ENCODE measurements at regions not wholly inside any gene's neighbourhood (a gene's known extent, or its start where the extent isn't known, plus 50 kb on each side); places are given as distances from the start of the nearest gene placed in this dataset.
A peak's percentile ranks its signal among the peaks of the same experiment; 100 is the strongest.
"Not testable (repeated sequence)": the region's sequence is repeated elsewhere in the genome, so short reads cannot be mapped to it uniquely, and the experiment has no call there.

- peak; percentile 51 for DNase-seq
- in situ Hi-C loops (cut with HindIII; ENCODE audit: low pct_ligation_motif_present, low pct_unique_long_range_greater_than_20kb, low sequenced_read_pairs) = no loop called here
These were observed 195.3 kb downstream of the MOXD1 start for GRCh38 chr6:132205946-132206345.

GRCh38 chr6:132204591-132204990 is 196.7 kb downstream of the MOXD1 start:
- DNase-seq = no peak
- in situ Hi-C loops (cut with HindIII; ENCODE audit: low pct_ligation_motif_present, low pct_unique_long_range_greater_than_20kb, low sequenced_read_pairs) = no loop called here

- no peak for DNase-seq
- in situ Hi-C loops (cut with HindIII; ENCODE audit: low pct_ligation_motif_present, low pct_unique_long_range_greater_than_20kb, low sequenced_read_pairs) = no loop called here
These were observed 198.7 kb downstream of the MOXD1 start for GRCh38 chr6:132202574-132202973.

- in situ Hi-C loops (cut with HindIII; ENCODE audit: low pct_ligation_motif_present, low pct_unique_long_range_greater_than_20kb, low sequenced_read_pairs) = no loop called here
- DNase-seq = no peak
These were observed 201.9 kb downstream of the MOXD1 start for GRCh38 chr6:132199343-132199742.

GRCh38 chr6:132198896-132199295 is 202.4 kb downstream of the MOXD1 start:
- in situ Hi-C loops (cut with HindIII; ENCODE audit: low pct_ligation_motif_present, low pct_unique_long_range_greater_than_20kb, low sequenced_read_pairs) = no loop called here
- DNase-seq = no peak

DNA sequence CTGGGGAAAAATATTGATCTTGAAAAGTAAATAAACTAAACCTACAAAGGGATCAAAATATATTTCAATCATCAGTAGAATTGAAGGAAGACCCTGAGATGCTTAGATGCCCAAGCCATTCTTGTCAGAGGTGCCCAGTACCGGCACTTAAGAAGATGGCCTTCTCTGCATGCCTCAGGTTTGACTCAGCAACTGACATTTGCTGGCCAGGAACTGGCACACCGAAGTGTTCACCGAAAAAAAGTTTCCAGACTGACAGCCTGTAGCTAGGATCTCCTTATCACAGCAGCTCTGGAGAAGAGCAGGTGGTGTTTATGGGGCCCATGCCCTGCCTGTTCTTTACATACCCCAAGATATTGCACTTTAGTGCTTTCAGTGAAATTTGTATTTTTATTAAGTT is 203.2 kb downstream of the MOXD1 start:
- in situ Hi-C loops (cut with HindIII; ENCODE audit: low pct_ligation_motif_present, low pct_unique_long_range_greater_than_20kb, low sequenced_read_pairs) = no loop called here
- DNase-seq = peak; percentile 31

DNA sequence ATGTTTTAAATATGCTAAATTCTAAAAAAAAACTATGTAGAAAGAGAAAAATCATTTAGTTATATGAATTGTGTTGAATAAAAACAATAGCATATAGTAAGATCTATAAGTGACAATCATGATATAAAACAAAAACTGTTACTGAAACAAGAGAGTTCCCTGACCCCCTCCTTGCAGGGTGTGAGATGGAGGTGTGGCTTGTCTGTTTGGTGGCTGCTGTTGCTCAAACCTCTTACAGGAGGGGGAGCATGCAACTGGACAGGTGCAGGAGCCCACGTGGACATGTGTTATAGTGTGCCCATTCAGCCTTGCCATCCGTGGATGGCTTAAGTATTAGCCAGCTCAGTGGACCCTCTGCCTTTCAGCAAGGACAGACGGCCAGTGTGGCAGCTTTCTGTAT is 206.7 kb downstream of the MOXD1 start:
- in situ Hi-C loops (cut with HindIII; ENCODE audit: low pct_ligation_motif_present, low pct_unique_long_range_greater_than_20kb, low sequenced_read_pairs) = no loop called here
- DNase-seq = no peak

DNA sequence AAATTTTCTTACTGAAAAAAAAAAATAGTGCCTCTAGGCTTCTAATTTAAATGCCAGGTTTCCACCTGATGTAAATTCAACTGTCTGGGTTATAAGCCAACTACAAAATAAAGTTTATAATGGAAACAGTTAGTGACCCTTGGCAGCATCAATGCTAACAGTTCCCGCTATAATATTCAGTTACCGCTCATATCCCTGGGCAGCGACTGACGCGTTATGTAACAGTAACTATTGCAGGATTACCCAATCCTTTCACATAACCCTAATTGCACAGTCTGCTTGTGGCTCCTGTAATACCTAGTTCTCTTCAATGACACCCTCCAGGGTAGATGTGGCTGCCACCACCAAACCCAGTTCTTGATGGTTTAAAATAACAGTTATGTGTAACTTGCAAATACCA is 208.6 kb downstream of the MOXD1 start:
- no peak for DNase-seq
- in situ Hi-C loops (cut with HindIII; ENCODE audit: low pct_ligation_motif_present, low pct_unique_long_range_greater_than_20kb, low sequenced_read_pairs) = no loop called here

DNA sequence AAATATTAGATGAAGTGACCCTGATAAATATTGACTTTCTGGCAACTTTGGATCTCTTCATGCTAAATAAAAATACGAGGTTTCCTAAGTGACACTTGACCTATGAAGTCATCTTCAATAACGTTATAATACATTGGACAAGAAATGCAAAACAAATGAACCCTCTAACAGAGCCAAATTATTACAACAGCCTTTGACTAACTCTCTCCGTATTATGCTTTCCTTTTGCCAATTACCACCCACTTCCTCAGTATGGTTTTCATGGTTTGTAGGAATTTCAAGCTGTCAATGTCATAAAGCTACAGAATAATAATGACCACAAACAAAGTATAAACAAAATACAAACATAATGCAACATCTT is 210.5 kb downstream of the MOXD1 start:
- no peak for DNase-seq

DNA sequence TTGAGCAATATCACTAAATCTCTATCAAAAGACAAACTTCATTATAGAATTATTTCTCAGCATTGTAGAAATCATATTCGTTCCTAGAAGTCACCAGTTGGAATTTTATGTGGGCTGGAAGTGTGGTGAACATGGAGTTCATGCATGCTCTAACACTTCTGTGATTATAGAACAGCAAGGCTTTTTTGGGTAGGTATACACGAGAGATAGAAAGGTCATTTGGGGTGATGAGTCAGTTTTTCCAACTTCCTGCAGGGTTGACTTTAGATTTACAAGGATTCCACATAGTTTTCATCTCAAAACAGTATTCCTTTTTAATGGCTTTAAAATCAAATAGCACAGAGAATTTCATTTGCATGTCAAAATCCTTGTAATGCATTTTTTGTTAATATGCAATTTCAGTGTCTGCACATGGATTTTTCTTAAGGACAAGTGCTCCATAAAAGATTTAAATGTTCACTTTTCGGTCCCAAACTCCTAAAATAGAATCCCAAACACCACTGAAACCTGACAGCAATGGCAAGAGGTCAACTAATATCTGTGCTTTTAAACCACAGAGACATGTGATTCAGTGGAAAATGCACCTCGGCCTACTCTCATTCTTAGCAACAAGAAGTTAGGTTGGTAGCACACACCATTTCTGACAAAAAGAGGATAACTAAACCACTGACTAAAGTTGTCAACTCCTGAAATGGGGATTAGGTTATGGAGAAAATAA is 211.0 kb downstream of the MOXD1 start:
- in situ Hi-C loops (cut with HindIII; ENCODE audit: low pct_ligation_motif_present, low pct_unique_long_range_greater_than_20kb, low sequenced_read_pairs) = no loop called here
- DNase-seq = no peak

More for the DNA sequence above, 210.5 kb downstream of the MOXD1 start:
- in situ Hi-C loops (cut with HindIII; ENCODE audit: low pct_ligation_motif_present, low pct_unique_long_range_greater_than_20kb, low sequenced_read_pairs) = no loop called here

- in situ Hi-C loops (cut with HindIII; ENCODE audit: low pct_ligation_motif_present, low pct_unique_long_range_greater_than_20kb, low sequenced_read_pairs) = no loop called here
- no peak for DNase-seq
These were observed 212.6 kb downstream of the MOXD1 start for GRCh38 chr6:132188556-132189264.

GRCh38 chr6:132187816-132188215 is 213.5 kb downstream of the MOXD1 start:
- in situ Hi-C loops (cut with HindIII; ENCODE audit: low pct_ligation_motif_present, low pct_unique_long_range_greater_than_20kb, low sequenced_read_pairs) = no loop called here
- DNase-seq = no peak

DNA sequence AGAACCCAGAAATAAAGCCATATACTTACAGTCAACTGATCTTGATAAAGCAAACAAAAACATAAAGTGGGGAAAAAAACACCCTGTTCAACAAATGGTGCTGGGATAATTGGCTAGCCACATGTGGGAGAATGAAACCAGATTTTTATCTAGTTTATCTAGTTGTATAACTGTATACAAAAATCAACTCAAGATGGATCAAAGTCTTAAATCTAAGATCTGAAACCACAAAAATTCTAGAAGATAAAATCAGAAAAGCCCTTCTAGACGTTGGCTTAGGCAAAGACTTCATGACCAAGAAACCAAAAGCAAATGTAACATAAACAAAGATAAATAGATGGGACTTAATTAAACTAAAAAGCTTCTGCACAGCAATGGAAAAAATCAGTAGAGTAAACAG is 216.3 kb downstream of the MOXD1 start:
- DNase-seq; in situ Hi-C loops (cut with HindIII; ENCODE audit: low pct_ligation_motif_present, low pct_unique_long_range_greater_than_20kb, low sequenced_read_pairs): not testable (repeated sequence)

- DNase-seq = no peak
- in situ Hi-C loops (cut with HindIII; ENCODE audit: low pct_ligation_motif_present, low pct_unique_long_range_greater_than_20kb, low sequenced_read_pairs) = no loop called here
These were observed 221.3 kb downstream of the MOXD1 start for GRCh38 chr6:132179955-132180354.

- no peak for DNase-seq
- in situ Hi-C loops (cut with HindIII; ENCODE audit: low pct_ligation_motif_present, low pct_unique_long_range_greater_than_20kb, low sequenced_read_pairs) = no loop called here
These were observed 223.7 kb upstream of the CCN2 start for GRCh38 chr6:132174919-132175318.

DNA sequence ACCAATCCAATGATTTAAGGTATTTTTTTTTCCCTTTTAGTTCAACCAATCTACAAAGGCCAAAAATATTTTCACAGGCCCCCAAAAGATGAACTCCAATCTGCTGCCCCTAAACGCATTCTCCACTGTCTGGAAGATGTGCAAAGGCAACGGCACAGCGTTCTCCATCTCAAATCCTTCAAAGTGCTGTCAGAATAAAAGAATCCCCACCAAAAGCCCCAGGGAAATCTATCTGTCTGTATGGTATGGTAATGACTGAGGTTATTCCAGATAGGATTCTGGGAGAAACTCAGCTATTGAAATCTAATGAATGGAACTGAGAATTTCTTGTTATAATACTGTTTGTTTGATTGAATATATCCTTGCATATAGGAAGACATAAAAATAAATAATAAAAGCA is 217.8 kb upstream of the CCN2 start:
- in situ Hi-C loops (cut with HindIII; ENCODE audit: low pct_ligation_motif_present, low pct_unique_long_range_greater_than_20kb, low sequenced_read_pairs) = no loop called here
- DNase-seq = no peak

DNA sequence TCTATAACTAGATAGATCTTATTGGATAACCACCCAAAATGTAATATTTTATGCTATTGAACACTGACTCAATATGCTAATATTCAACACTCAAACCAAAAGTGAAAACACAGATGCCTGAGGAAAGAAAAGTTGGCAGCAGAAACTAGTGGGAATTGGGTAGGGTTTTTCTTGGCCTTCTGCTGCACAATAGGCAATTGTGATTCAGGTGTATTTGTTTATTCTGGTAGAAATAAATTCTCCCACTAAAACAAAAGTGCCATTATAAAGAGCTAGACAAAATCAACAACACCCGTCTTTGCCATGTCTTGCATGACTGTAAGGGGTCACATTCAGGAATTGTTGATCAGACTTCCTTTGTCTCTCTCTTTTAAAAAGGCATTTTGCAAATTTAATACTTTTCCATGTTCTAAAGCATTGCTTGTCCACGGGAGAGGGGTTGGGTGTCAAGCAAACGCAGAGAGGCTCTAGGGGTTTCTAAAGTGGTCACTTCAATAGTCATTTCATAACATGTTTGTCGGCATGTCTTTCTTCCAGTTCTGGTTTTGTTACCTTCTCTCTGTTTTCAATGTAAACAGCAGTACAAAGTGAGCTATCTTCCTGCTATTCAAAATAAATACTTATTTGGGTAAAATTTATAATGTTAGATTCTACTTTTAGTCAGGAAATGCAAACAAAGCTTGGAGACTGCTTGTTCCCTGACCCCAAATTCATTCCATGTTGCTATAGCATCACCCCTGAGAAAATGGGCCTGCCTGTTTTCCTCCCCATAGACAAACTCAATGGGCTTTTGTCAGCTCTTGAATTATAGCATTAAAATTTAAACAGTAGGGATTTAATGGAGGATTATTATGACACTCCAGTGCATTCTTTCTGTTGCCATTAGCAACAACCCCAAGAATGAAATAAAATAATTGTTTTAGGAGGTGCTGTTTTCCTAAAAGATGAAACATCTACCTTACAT is 217.0 kb upstream of the CCN2 start:
- in situ Hi-C loops (cut with HindIII; ENCODE audit: low pct_ligation_motif_present, low pct_unique_long_range_greater_than_20kb, low sequenced_read_pairs) = no loop called here
- no peak for DNase-seq

DNA sequence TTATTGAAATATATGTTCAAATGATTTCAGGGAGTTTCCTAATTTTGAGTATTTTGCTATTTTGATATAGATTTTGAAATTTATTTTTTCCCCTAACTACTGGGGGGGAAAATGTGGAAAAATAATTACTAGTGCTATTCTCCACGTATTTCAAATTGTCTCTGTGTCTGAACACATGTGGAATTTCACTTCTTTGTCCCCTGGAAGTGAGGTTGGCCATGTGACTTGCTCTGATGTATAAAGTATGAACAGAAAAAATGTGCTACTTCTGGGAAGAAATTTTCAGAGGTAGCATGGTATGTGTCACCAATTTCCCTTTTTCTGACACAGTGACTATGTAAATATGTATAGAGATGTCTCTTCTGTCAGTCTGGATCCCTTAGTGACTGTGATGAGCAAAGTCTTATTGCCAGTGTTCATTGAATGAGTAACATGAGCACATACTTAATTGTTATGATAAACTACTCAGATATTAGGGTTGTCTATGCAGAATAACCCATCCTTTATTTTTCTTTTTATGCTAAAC is 215.4 kb upstream of the CCN2 start:
- no peak for DNase-seq
- in situ Hi-C loops (cut with HindIII; ENCODE audit: low pct_ligation_motif_present, low pct_unique_long_range_greater_than_20kb, low sequenced_read_pairs) = no loop called here

DNA sequence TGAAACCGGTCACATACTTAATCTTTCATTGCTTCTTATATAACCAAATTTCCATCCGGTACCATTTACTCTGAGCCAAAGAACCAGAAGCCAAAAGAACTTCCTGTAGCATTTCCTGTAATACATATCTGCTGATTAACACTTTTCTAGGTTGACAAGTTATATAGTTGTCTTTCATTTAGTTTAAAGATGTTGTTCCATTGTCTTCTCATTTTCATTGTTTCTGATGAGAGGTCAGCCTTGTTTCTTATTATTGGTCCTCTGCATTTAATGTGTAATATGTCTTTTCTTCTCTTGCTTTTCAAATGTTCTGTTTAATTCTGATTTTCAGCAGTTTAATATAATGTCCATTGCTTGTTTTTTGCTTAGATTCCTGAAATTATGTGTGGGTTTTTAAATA is 214.5 kb upstream of the CCN2 start:
- in situ Hi-C loops (cut with HindIII; ENCODE audit: low pct_ligation_motif_present, low pct_unique_long_range_greater_than_20kb, low sequenced_read_pairs) = no loop called here
- no peak for DNase-seq

All from ACHN (cell line).